SU-DHL-6 (cell line): ENCODE measurements at regions not wholly inside any gene's neighbourhood (a gene's known extent, or its start where the extent isn't known, plus 50 kb on each side); places are given as distances from the start of the nearest gene placed in this dataset.

ENCODE experiments used
- H2AFZ ChIP-seq: fragments of 200-600 bp; sonication (generic); 2 replicates; pipeline ENCODE4 v1.6.1; 2014; ENCODE audit warnings: low read depth, mild to moderate bottlenecking, moderate library complexity, mixed read lengths, antibody characterized with exemption, low read length; ENCODE audit not compliant: severe bottlenecking
- H3F3A ChIP-seq: fragments of 200-600 bp; shearing (Covaris generic); 2 replicates; pipeline ENCODE4 v1.6.0; 2016; ENCODE audit warnings: antibody characterized with exemption, mild to moderate bottlenecking; ENCODE audit not compliant: insufficient read depth
- H3K27ac ChIP-seq: fragments of 200-600 bp; sonication (generic); 2 replicates; pipeline ENCODE4 v1.5.1; 2016; ENCODE audit warnings: low read depth, mild to moderate bottlenecking, low read length, moderate library complexity, mixed read lengths
- H3K27me3 ChIP-seq: fragments of 200-600 bp; sonication (generic), shearing (Covaris generic); 2 replicates; pipeline ENCODE4 v1.6.0; 2014; ENCODE audit warnings: mild to moderate bottlenecking, low read length
- H3K36me3 ChIP-seq: fragments of 200-600 bp; sonication (generic); 2 replicates; pipeline ENCODE4 v1.6.1; 2014; ENCODE audit warnings: mild to moderate bottlenecking, low read length, mixed read lengths
- H3K4me2 ChIP-seq: fragments of 300-600, 200-600 bp; shearing (Covaris generic), sonication (generic); 2 replicates; pipeline ENCODE4 v1.6.0; 2014; ENCODE audit warnings: low read length, low read depth, mild to moderate bottlenecking; ENCODE audit not compliant: poor library complexity, severe bottlenecking
- H3K4me3 ChIP-seq: fragments of 200-600 bp; sonication (generic); 2 replicates; pipeline ENCODE4 v1.5.1; 2014; ENCODE audit warnings: antibody characterized with exemption, low read length, mild to moderate bottlenecking, mixed read lengths; ENCODE audit not compliant: insufficient read depth, poor library complexity, severe bottlenecking
- H3K79me2 ChIP-seq: fragments of 200-600 bp; sonication (generic); 2 replicates; pipeline ENCODE4 v1.6.1; 2014; ENCODE audit warnings: mild to moderate bottlenecking, low read length, moderate library complexity; ENCODE audit not compliant: insufficient read depth
- H3K9ac ChIP-seq: fragments of 200-600 bp; sonication (generic); 2 replicates; pipeline ENCODE4 v1.7.0; 2014; ENCODE audit warnings: mild to moderate bottlenecking, low read length
- H3K9me2 ChIP-seq: fragments of 200-600 bp; sonication (generic); replicated peaks from 2 replicates; pipeline ENCODE4 v1.6.1; 2014; ENCODE audit warnings: low read length; ENCODE audit not compliant: insufficient read depth
- H3K9me3 ChIP-seq: fragments of 200-600 bp; sonication (generic); 2 replicates; pipeline ENCODE4 v1.6.1; 2014; ENCODE audit warnings: low read length, mixed read lengths; ENCODE audit not compliant: insufficient read depth
- H4K20me1 ChIP-seq: fragments of 200-600 bp; sonication (generic); 2 replicates; pipeline ENCODE4 v1.6.1; 2014; ENCODE audit warnings: low read depth, mild to moderate bottlenecking, antibody characterized with exemption, low read length, moderate library complexity, mixed read lengths
- EZH2phosphoT487 ChIP-seq: fragments of 200-600 bp; sonication (generic), shearing (Covaris generic); conservative IDR thresholded peaks from 2 replicates; pipeline ENCODE4 v1.6.1; 2018; ENCODE audit warnings: mild to moderate bottlenecking, antibody characterized with exemption, low read length, moderate library complexity, mixed read lengths
- TF ChIP-seq, protein P1 (sequence below): fragments of 200-600 bp; sonication (generic); IDR thresholded peaks from one replicate; pipeline ENCODE4 v1.5.1; 2017; ENCODE audit warnings: antibody characterized with exemption, mild to moderate bottlenecking, low read length, moderate library complexity; ENCODE audit not compliant: insufficient read depth, poor library complexity, severe bottlenecking

DNA sequence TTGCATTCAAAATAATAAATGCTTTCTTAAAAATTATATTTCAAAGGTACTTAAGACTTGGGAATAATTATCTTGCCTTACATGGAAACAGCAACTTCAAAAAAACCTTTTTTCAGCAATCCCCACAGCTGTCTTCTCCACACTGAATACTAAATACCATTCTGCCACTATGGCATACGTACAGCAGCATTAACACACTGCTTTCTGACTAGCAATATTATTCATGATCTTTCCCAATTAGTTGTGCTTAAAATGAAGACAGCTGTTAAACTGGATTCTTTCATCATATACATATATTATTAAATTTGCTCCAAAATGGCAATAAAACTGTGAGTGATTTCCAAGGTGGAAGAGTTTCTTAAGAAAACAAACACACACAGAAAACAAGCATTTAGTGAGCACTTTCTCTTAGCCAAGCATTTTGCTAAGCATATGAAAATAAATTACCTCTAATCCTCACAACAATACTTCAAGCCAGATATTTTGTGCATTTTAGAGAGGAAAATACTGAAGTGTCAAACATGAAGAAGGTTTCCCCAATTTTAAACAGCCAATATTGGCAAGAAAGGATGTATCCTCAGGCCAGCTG lies 609.5 kb downstream of the SLITRK1 start:
- no peak overlapping the region for H3K9ac ChIP-seq
- no peak overlapping the region for H3K4me3 ChIP-seq
- H2AFZ ChIP-seq = no peak overlapping the region
- H3K27me3 ChIP-seq = no peaks in the 10 kb centered on the region
- no peaks in the 10 kb centered on the region for H3K9me2 ChIP-seq
- H3K27ac ChIP-seq = no peak overlapping the region
- no peaks in the 10 kb centered on the region for H3K36me3 ChIP-seq
- H3K4me2 ChIP-seq = no peak overlapping the region
- TF ChIP-seq, protein P1, sequence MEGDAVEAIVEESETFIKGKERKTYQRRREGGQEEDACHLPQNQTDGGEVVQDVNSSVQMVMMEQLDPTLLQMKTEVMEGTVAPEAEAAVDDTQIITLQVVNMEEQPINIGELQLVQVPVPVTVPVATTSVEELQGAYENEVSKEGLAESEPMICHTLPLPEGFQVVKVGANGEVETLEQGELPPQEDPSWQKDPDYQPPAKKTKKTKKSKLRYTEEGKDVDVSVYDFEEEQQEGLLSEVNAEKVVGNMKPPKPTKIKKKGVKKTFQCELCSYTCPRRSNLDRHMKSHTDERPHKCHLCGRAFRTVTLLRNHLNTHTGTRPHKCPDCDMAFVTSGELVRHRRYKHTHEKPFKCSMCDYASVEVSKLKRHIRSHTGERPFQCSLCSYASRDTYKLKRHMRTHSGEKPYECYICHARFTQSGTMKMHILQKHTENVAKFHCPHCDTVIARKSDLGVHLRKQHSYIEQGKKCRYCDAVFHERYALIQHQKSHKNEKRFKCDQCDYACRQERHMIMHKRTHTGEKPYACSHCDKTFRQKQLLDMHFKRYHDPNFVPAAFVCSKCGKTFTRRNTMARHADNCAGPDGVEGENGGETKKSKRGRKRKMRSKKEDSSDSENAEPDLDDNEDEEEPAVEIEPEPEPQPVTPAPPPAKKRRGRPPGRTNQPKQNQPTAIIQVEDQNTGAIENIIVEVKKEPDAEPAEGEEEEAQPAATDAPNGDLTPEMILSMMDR = no peak
- TF ChIP-seq EZH2phosphoT487 = no peak
- no peaks in the 10 kb centered on the region for H3F3A ChIP-seq
- no peaks in the 10 kb centered on the region for H3K79me2 ChIP-seq
- H3K9me3 ChIP-seq = no peaks in the 10 kb centered on the region
- H4K20me1 ChIP-seq = no peaks in the 10 kb centered on the region

GRCh38 chr13:83272076-83272475 lies 610.2 kb downstream of the SLITRK1 start:
- Histone ChIP-seq H3K9me3 (no peaks in the 10 kb centered on the region), H3K27me3 (no peaks in the 10 kb centered on the region), H2AFZ (no peak overlapping the region), H3F3A (no peaks in the 10 kb centered on the region), H3K36me3 (no peaks in the 10 kb centered on the region), H3K9ac (no peak overlapping the region), H3K27ac (no peak overlapping the region), H3K79me2 (no peaks in the 10 kb centered on the region), H3K9me2 (no peaks in the 10 kb centered on the region), H3K4me3 (no peak overlapping the region), H3K4me2 (no peak overlapping the region), H4K20me1 (no peaks in the 10 kb centered on the region)
- TF ChIP-seq, protein P1 = no peak
- TF ChIP-seq EZH2phosphoT487 = no peak

GRCh38 chr13:83265279-83265678 lies 617.0 kb downstream of the SLITRK1 start:
- H3K27ac ChIP-seq = no peak overlapping the region
- TF ChIP-seq EZH2phosphoT487 = no peak
- TF ChIP-seq, protein P1 = no peak
- no peaks in the 10 kb centered on the region for H3K79me2 ChIP-seq
- no peaks in the 10 kb centered on the region for H3F3A ChIP-seq
- H3K4me3 ChIP-seq = no peak overlapping the region
- H3K36me3 ChIP-seq = no peaks in the 10 kb centered on the region
- no peaks in the 10 kb centered on the region for H3K9me2 ChIP-seq
- H2AFZ ChIP-seq = no peak overlapping the region
- H3K9ac ChIP-seq = no peak overlapping the region
- H3K9me3 ChIP-seq = no peaks in the 10 kb centered on the region
- no peaks in the 10 kb centered on the region for H4K20me1 ChIP-seq
- H3K4me2 ChIP-seq = no peak overlapping the region
- no peaks in the 10 kb centered on the region for H3K27me3 ChIP-seq
